Hepatic stellate cell (primary cell): ENCODE measurements at regions not wholly inside any gene's neighbourhood (a gene's known extent, or its start where the extent isn't known, plus 50 kb on each side); places are given as distances from the start of the nearest gene placed in this dataset.
"Not testable (repeated sequence)": the region's sequence is repeated elsewhere in the genome, so short reads cannot be mapped to it uniquely, and the experiment has no call there.

Experiments
- DNase-seq: peaks from one replicate; pipeline ENCODE4 v3.0.0; 2011; ENCODE audit warnings: low spot score

DNA sequence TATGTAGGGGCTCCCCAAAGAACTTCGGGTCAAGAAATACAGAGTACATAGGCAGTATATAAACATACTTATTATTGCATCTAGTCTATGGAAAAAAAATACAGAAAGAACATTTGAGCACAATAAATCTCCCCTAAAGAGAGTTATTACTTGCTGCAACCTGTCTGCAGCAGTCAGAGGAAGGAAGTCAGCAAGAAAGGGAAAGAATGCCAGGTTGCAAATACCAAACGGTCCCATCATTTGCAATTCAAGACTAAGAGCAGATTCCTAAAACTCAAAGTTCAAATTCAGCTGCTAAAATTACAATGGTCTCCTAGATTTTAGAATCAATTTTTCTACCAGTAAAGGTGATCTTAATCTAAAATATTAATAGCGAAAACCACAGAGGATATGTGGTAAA, 236.2 kb upstream of the NUDT6 start:
- no peak for DNase-seq

DNA sequence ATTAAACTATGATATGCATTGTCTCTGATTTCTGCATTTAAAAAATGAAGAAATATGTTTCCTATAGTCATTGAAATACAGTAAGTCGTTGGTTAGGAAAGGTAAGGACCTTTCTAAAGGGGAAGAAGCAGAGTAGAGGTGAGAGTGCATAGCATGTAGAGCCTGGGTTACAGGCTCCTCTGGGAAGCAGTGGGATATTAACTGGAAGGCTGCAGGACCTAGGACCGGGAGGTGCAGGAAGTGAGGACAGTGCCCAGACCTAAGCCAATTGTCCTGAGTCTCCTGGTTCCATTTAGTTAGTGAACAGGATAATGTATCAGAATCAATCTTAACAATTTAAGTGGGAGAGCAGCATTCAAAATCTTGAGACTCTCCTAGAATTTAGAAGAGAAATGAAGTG, 237.1 kb upstream of the NUDT6 start:
- DNase-seq, result no peak

DNA sequence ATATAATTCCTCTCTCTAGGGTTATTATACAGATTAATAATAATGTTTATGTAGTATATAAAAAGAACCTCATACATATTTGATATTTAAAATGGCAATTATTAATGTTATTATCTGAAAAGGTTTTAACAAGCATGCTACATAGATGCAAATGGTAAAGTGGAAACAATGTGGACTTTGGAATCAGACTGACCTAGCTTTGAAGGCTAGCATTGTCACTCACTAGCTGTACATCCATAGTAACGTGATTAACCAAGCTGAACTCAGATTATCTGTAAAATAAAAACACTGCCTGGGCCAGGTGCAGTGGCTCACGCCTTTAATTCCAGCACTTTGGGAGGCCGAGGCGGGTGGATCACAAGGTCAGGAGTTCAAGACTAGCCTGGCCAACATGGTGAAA, 233.7 kb upstream of the SPRY1 start:
- DNase-seq, result no peak

DNA sequence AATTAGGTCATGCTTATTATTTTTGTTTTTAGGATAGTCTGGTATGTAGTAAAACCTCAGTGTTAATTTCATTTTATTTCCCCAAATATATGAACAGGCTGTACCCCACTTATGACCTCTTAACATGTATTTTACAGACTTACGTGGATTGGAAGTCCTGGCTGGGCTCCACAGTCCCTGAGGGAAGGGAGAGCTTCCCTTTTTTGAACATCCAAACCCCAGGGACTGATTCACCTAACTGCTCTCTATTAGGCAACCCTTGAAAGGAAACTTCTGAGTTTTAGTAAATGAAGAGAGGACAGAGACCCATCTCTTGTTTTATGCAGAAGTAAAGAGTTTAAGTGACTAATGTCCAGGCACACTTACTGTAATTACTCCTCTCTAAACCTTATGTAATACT, 233.1 kb upstream of the SPRY1 start:
- no peak for DNase-seq

DNA sequence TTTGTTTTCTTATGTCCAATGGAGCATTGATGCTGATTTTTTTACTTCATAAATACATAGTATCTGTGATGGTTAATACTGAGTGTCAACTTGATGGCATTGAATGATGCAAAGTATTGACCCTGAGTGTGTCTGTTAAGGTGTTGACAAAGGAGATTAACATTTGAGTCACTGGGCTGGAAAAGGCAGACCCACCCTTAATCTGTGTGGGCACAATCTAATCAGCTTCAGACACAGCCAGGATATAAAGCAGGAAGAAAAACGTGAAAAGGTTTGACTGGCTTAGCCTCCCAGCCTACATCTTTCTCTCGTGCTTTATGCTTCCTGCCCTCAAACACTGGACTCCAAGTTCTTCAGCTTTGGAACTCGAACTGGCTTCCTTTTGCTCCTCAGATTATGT, 230.6 kb upstream of the SPRY1 start:
- no peak for DNase-seq

DNA sequence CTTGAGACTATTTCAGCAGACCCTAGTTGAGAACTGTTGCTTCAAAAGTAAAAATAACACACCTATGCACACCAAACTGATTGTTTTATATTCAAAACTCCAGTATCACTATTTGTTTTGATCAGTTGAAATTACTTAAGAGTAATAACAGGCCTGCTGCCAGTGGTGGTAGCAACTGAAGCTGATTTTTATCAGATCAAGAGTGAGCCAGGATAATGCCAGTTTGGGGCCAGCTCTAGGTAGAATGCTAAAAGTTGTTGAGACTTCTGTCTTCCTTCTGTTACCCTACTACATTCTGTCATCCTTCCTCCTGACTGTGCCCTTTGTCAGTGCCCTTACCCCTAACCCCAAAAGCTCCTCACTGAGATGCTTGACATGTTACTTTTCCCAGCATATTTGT, 228.7 kb upstream of the SPRY1 start:
- DNase-seq, result no peak

DNA sequence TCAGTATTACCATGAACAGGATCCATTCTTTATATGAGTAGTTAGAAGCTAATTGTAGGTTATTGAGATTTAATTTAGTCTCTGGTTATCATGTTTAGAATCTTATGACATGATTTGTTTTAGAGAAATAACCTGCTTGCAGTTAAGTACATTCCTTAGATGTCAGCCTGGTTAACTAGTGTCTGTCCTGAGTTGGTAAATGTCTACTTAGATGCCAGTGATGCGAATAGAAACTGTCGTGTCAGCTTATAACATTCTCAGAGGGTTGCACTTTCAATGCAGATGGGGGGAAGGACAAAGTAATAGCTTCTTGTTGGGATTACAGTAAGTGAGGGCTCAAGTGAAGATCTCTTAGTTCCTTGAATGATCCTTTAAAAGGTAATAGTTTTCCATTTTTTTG, 227.8 kb upstream of the SPRY1 start:
- no peak for DNase-seq

DNA sequence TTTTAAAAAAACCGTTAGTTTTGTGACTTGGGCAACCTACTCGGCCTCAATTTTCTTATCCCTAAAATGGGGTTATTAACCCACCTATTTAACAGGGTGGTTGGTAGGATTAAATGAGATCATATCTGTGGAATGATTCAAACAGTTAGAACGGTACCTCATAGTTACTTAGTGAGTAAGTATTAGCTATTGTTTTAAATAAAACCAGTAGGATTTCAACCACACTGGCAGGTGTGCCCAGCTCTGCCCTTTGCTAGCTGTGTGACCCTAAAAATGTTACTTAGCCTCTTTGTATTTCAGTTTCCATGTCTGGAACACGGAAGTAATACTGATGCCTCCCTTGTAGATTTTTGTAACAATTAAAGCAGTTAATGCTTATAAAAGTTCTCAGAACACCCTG, 225.8 kb upstream of the SPRY1 start:
- no peak for DNase-seq

DNA sequence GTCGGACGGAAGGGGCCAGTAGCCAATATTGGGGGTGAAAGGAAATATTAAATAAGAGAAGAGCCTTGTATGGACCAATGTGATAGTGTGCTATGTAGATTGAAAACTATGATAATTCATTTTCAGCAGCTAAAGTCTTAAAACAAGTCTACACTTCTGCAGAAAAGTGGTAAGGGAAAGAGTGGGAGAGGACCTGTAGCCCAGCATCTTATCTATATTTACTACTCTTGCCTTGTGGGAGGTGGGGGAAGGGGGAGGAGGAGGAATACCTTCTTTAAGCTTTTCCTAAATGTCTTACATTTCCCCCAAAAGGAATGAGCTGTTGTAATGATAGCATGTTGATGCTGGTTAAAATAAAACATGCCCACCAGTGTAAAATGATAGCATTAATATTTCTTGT, 220.0 kb upstream of the SPRY1 start:
- DNase-seq, result no peak

DNA sequence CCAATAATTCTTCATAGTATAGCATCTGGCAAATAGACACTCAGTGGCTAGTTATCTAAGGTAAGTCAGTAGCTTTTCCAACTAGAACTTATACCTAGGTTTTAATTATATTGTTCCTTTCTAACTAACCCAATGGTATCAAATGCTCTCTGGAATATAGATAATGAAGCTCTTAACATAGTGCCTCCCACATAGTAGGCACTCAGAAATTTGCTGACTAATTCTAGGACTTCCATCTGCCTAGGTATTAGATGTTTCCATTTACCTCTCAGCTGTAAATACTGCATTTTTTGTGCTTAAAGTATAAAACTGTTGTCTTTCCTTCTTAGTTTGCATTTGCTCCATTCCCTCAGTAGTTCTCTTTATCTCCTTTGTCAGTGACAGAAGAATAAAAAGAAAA, 214.3 kb upstream of the SPRY1 start:
- no peak for DNase-seq

DNA sequence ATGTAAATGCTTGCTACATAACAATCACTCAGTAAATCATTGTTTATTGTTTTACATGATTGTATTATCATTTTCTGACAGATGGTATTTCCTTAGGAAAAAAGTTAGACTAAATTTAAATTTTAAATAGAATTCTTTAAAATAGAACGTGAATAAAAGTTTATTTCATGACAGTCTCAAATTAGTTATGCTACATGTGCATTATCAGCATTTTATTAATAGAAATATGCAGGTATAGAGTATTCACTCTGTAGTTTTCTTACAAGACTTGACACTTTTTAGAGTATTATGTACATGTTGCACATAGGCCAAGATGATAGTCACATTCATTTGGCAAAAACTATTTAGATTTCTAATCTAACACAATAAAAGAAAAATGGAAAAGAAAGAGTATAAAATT, 213.3 kb upstream of the SPRY1 start:
- no peak for DNase-seq

DNA sequence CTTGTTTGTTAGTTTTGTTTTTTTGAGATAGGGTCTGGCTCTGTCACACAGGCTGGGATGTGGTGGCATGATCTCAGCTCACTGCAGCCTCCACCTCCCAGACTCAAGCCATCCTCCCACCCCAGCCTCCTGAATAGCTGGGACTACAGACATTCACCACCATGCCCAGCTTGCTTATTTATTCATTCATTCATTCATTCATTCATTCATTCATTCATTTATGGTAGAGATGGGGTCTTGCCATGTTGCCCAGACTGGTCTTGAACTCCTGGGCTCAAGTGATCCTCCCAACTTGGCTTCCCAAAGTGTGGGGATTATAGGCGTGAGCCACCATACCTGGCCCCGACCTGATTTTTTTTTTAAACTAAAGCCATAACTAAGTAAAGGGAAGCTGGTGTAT, 212.8 kb upstream of the SPRY1 start:
- not testable (repeated sequence) for DNase-seq

DNA sequence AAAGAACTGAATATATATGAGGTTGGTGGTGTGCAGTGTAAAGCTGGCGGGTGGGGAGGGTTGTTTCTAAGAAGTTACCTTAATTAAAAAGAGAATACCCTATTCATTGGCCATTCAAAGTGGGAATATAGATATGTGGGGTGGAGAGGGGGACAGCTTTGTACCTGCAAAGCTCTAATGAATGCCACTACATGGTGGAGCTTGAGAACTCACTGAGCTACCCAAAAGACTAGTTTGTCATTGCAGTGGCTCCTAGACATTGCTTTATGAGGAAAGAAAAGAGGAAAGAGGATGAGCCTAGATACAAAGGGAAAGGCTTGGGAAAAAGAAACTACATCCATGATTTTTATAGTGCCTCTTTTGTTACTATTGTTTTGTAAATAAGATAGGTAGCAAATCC, 209.9 kb upstream of the SPRY1 start:
- DNase-seq, result no peak

DNA sequence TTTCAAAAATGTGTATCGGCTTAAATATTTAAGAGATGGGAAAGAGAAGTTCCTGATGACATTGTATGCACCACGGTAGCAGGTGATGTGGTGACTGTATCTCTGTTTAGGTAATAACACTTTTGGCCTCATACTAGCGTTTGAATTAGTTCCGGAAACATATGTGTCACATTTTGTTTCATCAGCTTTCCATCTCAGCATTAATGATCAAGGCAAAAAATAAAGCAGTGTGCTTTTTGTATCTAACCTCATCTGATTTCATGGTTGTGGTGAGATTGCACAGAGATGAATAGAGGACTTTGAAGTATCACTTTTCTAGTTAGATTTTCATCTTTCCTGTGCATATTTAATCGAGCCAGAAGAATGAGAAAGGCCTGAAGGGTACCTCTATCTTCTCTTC, 206.4 kb upstream of the SPRY1 start:
- DNase-seq, result no peak

DNA sequence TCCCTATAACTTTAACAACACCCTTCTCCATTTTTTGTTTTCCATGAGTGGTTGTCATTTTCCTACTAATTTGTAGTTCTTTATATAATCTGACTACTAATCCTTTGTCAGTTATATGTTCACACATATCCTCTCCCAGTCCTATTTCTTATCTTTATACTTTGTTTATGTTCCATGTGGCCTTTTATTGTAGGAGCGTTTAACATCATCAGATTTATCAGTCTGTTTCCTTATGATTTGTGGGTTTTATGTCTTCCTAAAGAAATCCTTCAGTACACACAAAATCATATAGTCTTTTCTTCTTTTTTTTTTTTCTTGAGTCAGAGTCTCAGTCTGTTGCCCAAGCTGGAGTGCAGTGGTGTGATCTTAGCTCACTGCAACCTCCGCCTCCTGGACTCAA, 204.9 kb upstream of the SPRY1 start:
- no peak for DNase-seq

DNA sequence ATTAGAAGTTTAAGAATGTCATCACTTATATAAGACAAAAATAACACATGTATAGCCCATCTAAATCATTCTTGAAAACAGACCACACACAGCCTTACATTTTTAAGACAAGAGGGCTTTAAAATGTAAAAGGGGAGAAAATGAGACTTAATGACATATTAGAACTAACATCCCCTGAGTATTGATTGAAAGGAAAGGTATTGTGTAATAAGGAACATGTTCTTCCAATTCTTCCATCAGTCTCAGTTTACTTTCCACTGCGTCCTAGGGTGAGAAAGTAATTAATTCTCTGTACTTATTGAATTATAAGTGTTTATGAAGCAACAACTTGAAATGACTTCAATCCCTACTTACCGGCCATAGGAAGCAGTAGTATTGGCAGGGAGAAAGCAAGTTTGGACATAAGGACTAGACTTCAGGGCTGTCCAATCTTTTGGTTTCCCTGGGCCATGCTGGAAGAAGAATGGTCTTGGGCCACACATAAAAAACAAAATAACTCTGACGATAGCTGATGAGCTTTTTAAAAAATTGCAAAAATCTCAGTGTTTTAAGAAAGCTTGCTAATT, 202.7 kb upstream of the SPRY1 start:
- DNase-seq, result no peak

DNA sequence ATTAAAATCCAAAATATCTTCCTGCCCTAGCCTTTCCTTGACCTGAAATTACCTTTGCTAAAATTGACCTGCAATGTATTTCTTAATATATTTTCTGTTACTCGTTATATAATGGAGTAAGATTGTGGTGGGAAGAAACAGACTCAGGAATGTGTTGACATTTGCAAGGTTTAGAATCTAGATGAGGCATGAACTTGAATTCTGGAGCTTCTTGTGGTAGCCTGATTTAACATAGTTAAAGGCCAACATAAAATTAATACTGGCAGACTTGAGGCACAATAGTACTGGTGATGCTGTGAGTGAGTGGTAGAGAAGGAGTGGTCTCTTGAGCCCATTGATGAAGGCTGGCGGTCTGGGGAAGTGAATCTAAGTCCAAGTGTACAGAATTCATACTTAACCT, 197.9 kb upstream of the SPRY1 start:
- no peak for DNase-seq

DNA sequence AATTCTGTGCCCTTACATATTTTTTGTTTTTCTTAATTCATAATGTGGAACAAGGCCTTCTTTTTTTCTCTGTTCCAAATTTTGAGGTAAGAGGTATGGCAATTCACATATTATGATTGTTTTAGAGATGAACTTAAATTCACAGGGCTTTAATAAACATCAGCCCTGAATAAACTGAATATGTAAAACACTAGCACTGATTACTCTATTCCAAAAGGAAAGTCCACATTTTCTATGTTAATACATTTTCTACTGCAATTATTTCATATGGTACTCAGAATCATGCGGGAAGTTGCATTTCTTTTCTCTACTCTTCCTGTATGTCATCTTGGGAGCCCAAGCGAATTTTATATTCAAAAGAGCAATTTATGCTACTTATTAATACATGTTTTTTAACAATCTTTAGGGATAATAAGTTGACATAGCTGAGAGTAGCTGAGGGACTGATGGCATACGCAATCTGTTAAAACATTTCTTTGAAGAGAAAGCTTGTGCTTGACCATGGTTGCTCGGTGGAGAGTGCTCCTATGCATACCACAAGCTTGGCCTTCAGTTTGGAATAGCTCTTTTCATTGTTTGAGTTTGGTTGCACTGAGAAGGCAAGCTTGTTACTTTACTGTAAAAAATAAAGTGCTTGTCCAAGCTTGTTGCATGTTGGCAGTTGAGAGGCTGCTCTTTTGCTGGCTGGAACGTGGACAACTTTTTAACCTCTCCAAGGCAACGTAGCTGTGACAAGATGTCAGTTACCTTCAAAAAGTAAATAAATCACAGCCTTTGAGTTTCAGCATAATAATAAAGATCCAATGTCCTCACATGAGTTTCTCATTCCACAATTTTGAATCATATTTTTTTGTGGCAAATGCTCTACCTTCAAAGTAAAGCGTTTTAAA, 196.3 kb upstream of the SPRY1 start:
- DNase-seq, result no peak

DNA sequence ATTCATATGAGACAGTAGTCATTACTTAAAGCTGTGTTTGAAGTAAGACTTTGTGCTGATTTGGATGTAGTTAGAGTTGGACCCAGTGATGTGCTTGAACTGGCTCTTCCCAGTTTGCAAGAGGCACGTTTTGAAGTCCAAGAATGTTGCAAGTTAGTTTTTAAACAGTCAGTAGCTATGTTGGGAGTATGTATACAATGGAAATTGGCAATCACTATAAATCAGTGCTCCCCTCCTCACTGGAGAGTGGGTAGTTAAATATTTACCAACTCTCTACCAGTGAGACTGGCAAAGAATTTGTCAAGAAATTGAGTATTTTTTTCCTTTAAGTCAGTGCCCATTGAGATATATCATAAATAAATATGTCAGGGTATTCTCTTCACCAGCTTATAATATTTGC, 191.9 kb upstream of the SPRY1 start:
- DNase-seq, result no peak

DNA sequence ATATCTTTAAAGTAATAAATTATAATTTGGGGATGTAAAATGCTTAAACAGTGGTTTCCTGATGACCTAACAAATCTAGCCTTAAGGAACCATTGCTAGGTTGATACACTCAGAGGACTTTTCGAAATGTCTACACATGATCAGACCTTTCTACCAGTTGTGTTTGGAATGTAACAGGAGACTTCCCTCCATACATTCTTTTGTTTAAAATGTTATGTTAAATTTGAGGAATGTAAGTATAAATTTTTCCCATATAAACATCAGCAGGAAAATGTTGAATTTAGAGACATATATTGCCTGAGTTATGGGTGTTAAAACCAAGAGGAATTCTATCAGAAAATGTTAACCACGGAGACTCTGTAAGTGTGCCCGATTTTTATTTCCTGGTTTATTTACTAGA, 190.6 kb upstream of the SPRY1 start:
- DNase-seq, result no peak

DNA sequence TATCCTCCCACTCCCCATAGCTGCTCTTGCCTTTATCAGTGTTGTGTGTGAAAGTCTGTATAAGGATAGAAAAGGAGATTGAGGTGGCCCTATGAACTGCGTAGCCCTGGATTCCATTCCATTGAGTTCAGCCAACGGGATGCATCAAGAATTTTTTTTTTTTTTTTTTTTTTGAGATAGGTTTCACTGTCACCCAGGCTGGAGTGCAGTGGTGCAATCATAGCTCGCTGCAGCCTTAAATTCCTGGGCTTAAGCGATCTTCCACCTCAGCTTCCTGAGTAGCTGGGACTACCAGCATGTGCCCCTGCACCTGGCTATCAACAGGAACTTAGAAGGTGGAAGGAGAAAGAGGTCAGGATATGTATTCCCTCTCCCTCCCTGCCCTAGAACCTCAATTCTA, 187.2 kb upstream of the SPRY1 start:
- no peak for DNase-seq

DNA sequence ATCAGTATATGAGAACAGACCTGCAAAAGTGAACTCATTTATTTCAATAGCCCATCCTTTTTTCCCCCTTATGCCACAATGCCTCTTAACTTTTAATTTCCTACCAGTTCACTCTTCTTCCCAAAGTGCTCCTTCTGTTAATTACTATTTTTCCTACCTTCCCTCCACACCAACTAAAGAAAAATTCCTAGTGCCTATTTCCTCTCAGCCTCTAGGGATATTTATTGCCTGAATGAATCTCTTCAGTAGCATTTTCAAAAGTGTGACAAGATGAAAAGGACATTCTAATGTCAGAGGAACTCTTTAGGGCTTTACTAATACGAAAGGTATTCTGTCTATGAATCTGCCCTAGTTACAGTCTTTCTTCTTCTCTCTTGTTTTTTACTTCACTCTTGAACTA, 181.1 kb upstream of the SPRY1 start:
- DNase-seq, result no peak

DNA sequence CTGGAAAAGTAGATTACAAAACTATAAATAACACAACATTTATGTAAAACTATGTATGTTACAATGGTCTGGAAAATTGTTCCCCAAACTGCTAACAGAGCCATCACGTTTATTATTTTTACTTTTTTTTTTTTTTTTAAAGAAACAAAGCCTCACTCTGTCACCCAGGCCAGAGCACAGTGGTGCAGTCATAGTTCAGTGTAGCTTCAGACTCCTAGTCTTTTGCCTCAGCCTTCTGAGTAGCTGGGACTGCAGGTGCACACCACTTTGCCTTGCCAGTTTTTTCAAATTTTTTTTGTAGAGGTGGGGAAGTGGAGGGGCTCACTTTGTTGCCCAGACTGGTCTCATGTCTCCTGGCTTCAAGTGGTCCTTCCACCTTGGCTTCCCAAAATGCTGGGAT, 180.1 kb upstream of the SPRY1 start:
- DNase-seq, result no peak

DNA sequence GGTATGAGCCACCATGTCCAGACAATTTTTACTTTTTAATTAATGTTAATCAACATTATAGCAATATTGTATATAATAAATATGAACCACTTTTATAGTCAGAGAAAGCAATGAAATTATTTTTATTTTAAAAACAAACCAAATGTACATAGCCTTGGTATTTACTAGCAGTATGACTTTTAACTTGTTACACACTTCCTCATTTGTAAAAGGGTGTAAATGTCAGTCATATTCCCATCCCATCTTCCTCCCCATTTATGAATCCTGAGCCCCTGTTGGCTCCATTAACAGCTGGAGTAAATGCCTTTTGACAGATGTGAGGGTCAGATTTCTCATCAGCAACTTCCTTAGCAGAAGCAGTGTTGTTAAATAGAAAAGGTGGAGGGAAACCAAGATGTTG, 179.6 kb upstream of the SPRY1 start:
- DNase-seq, result no peak
